ENCODE measurements at regions not wholly inside any gene's neighbourhood (a gene's known extent, or its start where the extent isn't known, plus 50 kb on each side); places are given as distances from the start of the nearest gene placed in this dataset.

GRCh38 chr2:78715293-78715692 lies 310.2 kb upstream of the REG3G start:
- Histone ChIP-seq H3K4me3 (replicated peaks in 1 of 3; ENCODE audit: low read depth in 2 of 3, low read length in 3 of 3) (no peak overlapping the region), H4K20me1 (ENCODE audit: insufficient read depth, low read length) (no peaks in the 10 kb centered on the region), H3K79me2 (ENCODE audit: insufficient read depth, low read length) (no peaks in the 10 kb centered on the region), H3K4me1 (ENCODE audit: control insufficient read depth in 1 of 2, insufficient read depth in 2 of 2, low read length in 2 of 2) (no peaks in the 10 kb centered on the region), H2AFZ (ENCODE audit: insufficient read depth, low read depth, low read length, poor library complexity, severe bottlenecking) (no peak overlapping the region), H3K27me3 (ENCODE audit: control insufficient read depth in 2 of 2, insufficient read depth in 2 of 2, low read length in 2 of 2) (no peaks in the 10 kb centered on the region), H3K27ac (ENCODE audit: low read depth in 1 of 2, low read length in 2 of 2) (no peak overlapping the region), H3K36me3 (replicated peaks in 1 of 2; ENCODE audit: control insufficient read depth in 1 of 2, insufficient read depth in 2 of 2, low read length in 2 of 2) (no peaks in the 10 kb centered on the region), H3K9ac (ENCODE audit: insufficient read depth, low read length, poor library complexity, severe bottlenecking) (no peak overlapping the region), H3K4me2 (replicated peaks; ENCODE audit: extremely low read depth, low read length, poor library complexity, severe bottlenecking) (no peak overlapping the region), H3K9me3 (replicated peaks in 1 of 2; ENCODE audit: control insufficient read depth in 1 of 2, insufficient read depth in 1 of 2, low read length in 2 of 2) (no peaks in the 10 kb centered on the region)
- Mint-ChIP-seq H3K4me3 (no peak overlapping the region), H3K27me3 (ENCODE audit: low read depth in 3 of 3) (no peaks in the 10 kb centered on the region), H3K4me1 (no peaks in the 10 kb centered on the region), H3K27ac (no peak overlapping the region), H3K9me3 (peaks cover 0 to 2% (median 0%) of the 10 kb centered on the region in 7 donors), H3K36me3 (no peaks in the 10 kb centered on the region)
- no peak for DNase-seq
- no peak for TF ChIP-seq CTCF (IDR thresholded peaks at IDR 0.05)
- no CpG with 5 or more reads among the region's 3 CpGs for WGBS (ENCODE audit: insufficient coverage)
- intact Hi-C loops (cut with micrococcal nuclease): no loop called here

GRCh38 chr2:78718024-78718423 lies 307.5 kb upstream of the REG3G start:
- TF ChIP-seq CTCF (IDR thresholded peaks at IDR 0.05): no peak
- WGBS (ENCODE audit: insufficient coverage): no CpG with 5 or more reads among the region's 1 CpG

More at GRCh38 chr2:78718024-78718423, 307.5 kb upstream of the REG3G start:
- no peaks in the 10 kb centered on the region for H3K9me3 Mint-ChIP-seq
- H3K4me1 Mint-ChIP-seq: no peaks in the 10 kb centered on the region
- H3K79me2 ChIP-seq (ENCODE audit: insufficient read depth, low read length): no peaks in the 10 kb centered on the region
- H3K4me2 ChIP-seq (replicated peaks; ENCODE audit: extremely low read depth, low read length, poor library complexity, severe bottlenecking): no peak overlapping the region
- no peaks in the 10 kb centered on the region for H3K36me3 Mint-ChIP-seq
- no peaks in the 10 kb centered on the region for H3K9me3 ChIP-seq (replicated peaks in 1 of 2; ENCODE audit: control insufficient read depth in 1 of 2, insufficient read depth in 1 of 2, low read length in 2 of 2)
- no peak overlapping the region for H3K27ac Mint-ChIP-seq
- H3K36me3 ChIP-seq (replicated peaks in 1 of 2; ENCODE audit: control insufficient read depth in 1 of 2, insufficient read depth in 2 of 2, low read length in 2 of 2): no peaks in the 10 kb centered on the region
- no peaks in the 10 kb centered on the region for H3K27me3 ChIP-seq (ENCODE audit: control insufficient read depth in 2 of 2, insufficient read depth in 2 of 2, low read length in 2 of 2)
- intact Hi-C loops (cut with micrococcal nuclease): no loop called here
- no peaks in the 10 kb centered on the region for H3K4me1 ChIP-seq (ENCODE audit: control insufficient read depth in 1 of 2, insufficient read depth in 2 of 2, low read length in 2 of 2)
- no peaks in the 10 kb centered on the region for H3K27me3 Mint-ChIP-seq (ENCODE audit: low read depth in 3 of 3)
- no peak overlapping the region for H3K4me3 Mint-ChIP-seq
- H3K9ac ChIP-seq (ENCODE audit: insufficient read depth, low read length, poor library complexity, severe bottlenecking): no peak overlapping the region
- H3K4me3 ChIP-seq (replicated peaks in 1 of 3; ENCODE audit: low read depth in 2 of 3, low read length in 3 of 3): no peak overlapping the region
- no peak for DNase-seq
- H3K27ac ChIP-seq (ENCODE audit: low read depth in 1 of 2, low read length in 2 of 2): no peak overlapping the region
- H2AFZ ChIP-seq (ENCODE audit: insufficient read depth, low read depth, low read length, poor library complexity, severe bottlenecking): no peak overlapping the region
- no peaks in the 10 kb centered on the region for H4K20me1 ChIP-seq (ENCODE audit: insufficient read depth, low read length)

Measured in CD14-positive monocyte (primary cell).